HG02840 (cell line): ENCODE measurements at regions not wholly inside any gene's neighbourhood (a gene's known extent, or its start where the extent isn't known, plus 50 kb on each side); places are given as distances from the start of the nearest gene placed in this dataset.
"Not testable (repeated sequence)": the region's sequence is repeated elsewhere in the genome, so short reads cannot be mapped to it uniquely, and the experiment has no call there.

Experiments
- ATAC-seq: cut with Tn5 transposase; IDR thresholded peaks from one replicate; pipeline ENCODE4 v1.9.1; 2021; ENCODE audit warnings: mild to moderate bottlenecking, moderate library complexity, moderate number of reproducible peaks; ENCODE audit not compliant: unreplicated experiment, low FRiP score

DNA sequence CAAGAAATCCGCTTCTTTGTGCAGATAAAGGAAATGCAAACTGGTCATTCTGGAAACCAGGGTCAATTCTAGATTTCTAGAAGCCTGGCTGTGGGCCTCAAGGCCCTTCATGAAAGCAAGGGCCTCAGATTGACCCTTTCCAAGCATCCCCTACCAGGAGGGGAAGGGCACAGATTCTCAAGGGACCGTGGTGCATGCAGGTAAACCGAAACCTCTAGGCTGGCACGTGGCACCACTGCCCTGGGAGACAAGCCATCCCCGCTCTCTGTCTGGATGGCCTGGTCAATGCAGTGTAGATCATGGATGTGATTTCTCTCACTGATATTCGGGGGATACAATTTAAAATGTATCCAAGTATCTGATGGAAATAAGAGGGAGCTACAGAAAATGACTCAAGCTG is 69.4 kb downstream of the TOMM20 start:
- no peak for ATAC-seq

DNA sequence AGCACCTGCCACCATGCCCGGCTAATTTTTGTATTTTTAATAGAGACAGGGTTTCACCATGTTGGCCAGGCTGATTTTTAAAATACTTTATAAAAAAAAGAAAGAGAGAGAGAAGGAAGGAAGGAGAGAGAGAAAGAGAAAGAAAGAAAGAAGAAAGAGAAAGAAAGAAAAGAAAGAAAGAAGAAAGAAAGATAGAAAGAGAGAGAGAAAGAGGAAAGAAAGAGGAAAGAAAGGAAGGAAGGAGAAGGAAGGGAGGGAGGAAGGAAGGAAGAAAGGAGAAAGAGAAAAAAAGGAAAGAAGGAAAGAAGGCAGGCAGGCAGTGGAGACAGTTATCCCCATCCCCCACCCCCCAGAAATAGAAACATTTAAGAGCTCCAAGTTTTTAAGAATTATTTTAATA is 69.9 kb downstream of the TOMM20 start:
- ATAC-seq, result no peak

DNA sequence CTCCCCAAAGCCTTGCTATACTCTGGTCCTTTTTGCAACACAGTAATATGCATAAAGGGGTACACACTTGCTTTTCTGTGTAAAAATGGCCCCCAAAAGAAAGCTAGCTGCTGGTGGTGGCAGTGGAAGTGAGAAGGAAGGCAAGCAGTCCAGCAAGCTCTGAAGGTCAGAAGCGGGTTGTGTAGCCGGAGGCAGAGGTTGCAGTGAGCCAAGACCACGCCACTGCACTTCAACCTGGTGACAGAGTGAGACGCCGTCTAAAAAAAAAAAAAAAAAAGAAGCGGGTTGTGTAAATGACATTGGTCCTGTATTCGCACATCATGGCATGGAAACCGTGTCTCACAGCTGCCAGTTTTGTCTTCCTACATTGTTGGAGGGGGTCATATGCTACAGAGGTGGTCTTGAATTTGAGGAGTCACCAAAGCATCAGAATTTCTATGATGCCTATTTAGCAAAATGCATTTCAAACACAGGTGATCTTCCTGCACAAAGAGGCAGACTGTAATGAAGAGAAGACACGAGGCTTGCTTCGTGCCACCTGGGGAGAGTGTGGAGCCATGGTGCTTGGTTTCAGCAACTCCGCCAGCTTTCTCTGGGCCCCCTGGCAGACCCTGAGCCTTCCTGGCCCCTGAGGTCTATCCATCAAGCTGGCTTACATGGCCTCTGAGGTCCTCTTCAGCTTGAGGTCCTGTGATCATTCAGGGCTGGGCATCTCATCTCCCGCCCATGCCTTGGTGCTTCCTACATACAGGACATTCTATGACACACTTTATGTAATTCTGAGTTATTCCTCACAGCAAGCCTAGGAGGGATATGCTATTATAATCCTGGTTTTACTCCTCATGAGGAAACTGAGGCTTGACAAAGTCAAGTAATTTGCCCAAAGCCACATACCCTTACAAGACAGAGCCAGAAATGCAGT is 71.0 kb downstream of the TOMM20 start:
- no peak for ATAC-seq

DNA sequence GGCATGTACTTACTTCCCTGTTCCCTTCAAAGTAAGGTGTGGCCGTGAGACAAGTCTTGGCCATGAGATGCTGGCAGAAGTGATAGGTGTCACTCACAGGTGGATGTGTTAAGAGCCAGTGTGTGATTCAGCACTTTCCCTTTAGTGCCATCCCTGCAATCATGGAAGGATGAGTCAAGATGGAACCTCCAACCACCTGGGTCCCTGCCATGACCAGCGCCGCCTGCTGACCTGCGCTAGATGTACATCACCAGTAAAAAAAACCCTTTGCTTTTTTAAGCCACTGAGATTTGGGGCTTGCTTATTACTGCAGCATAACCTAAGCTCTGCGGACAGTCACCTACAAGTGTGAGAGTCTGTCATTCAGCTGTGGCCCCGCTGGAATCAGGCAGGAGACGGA is 71.7 kb downstream of the TOMM20 start:
- no peak for ATAC-seq

DNA sequence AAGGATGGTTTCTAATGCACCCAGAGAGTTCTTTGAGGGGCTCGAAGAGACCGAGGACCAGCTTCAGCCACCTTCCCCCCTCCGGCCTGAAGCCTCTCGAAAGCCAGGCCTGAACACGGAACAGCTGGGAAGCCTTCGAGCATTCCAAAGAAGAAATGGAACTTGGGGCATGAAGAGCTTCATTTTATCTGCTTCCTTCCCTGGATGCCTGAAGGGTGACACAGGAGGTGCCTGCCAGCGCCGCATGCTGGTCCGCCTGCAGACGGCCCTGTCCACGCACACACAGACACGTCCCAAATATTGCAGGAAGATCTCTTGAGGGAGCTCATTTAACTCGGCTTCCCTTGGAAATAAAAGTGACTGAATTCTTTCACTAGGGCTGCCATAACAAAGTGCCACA is 73.7 kb downstream of the TOMM20 start:
- no peak for ATAC-seq

DNA sequence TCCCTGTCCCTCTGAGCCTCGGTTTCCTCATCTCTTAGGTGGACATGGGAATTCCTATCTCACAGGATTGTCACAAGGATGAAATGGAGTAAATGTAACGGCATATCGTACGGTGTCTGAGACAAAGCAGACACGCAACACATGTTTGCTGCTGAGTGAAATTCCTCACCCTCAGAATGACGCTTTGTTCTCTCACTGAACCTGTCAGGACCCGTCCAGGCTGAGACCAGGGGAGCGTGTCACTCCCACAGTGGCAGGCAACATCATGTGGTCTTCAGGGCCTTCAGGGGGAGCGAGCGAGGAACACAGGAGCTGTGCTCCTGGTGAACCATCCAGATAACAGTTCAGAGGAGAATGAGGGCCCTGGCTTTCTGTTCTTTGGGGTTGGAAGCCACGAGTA is 74.2 kb downstream of the TOMM20 start:
- no peak for ATAC-seq

DNA sequence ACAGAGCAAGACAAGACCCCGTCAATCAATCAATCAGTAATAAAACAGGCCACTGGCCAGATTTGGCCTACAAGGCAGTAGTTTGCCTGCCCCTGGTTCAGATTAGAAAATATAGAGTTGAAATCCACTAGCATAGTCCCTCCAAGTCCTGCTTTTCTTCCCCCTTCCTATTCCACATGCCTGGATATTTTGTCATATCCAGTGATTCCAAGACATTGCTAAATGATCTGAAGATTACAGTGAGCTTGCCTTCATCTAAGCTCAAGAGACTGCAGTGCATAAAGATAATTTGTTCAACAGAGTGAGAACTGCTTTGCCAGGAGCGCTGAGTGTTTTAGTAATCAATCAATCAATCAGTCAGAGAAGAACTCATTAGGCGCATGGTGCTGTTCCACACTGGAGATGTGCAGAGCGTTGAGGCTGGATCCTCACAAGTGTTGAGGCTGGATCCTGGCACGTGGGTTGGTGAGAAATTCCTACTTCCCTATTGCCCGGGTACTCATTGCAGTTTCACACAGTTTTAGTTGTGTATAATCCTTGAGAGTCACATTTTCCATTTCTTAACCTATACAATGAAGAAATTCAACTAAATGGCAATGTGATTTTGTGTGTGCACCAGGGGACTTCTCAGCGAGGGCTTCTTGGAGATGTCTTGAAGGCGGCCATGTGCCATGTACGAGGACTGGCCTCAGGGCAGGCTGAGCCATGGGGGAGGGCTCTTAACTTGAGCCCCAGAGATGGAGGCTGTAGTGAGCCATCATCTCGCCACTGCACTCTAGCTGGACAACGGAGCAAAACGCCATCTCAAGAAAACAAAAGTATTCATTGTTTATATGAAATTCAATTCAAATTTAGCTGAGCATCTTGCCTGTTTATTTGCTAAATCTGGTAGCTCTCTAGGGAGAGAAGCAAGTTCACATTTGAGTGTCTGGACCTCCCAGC is 76.3 kb downstream of the TOMM20 start:
- ATAC-seq, result no peak

DNA sequence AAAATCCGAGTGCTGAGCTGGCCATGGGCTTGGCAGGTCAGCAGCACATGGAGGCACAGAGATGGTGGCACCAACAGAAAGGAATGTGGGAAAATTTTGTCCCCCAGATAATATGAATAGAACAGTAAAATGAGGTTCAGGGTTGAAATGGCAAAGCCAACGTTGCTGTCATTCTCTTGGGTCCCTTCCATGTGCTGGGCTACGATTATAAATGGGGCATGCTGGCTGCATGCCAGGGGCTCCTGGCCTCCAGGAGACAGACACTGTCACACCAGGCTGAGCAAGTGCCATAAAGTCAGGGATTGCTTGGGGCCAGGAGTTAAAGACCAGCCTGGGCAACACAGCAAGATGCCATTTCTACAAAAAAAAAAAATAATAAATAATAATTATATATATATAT is 77.1 kb downstream of the TOMM20 start:
- no peak for ATAC-seq

DNA sequence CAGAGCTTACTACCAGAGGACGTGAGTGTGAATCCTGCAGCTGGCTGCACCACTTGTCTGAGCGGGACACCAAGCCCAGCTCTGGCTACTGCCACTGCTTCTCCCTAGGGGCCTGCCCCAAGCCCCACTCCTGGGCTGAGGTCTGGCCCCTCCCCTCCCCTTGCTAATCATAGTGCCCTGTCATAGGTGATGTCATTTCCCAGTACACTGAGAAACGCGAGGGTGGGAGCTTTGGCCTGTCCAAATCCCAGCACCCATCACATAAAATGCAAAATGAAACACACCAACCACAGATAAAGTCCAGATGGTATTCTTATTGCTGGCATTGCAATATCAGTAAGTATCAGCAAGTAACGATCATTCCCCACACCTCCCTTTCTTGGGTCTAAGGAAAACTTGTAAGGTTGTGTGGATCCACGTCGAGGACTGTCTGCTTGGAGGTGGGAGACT is 77.7 kb downstream of the TOMM20 start:
- no peak for ATAC-seq

DNA sequence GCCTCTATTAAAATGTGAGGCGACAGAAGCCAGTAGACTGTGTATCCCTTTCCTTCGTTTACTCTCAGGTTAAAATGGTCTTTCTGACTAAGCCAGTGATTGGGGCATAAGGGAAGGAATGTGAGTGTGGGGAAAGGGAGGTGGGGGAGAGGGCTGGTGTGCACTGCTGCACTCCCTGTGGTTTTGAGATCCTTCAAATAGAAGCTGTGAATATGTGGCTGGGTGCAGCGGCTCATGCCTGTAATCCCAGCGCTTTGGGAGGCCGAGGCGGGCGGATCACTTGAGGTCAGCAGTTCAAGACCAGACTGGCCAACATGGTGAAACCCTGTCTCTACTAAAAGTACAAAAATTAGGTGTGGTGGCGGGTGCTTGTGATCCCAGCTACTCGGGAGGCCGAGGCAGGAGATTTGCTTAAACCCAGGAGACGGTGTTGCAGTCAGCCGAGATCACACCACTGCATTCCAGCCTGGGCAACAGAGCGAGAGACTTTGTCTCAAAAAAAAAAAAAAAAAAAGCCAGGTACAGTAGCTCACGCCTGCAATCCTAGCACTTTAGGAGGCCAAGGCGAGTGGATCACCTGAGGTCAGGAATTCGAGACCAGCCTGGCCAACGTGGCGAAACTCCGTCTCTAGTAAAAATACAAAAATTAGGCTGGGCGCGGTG is 78.8 kb downstream of the TOMM20 start:
- not testable (repeated sequence) for ATAC-seq

DNA sequence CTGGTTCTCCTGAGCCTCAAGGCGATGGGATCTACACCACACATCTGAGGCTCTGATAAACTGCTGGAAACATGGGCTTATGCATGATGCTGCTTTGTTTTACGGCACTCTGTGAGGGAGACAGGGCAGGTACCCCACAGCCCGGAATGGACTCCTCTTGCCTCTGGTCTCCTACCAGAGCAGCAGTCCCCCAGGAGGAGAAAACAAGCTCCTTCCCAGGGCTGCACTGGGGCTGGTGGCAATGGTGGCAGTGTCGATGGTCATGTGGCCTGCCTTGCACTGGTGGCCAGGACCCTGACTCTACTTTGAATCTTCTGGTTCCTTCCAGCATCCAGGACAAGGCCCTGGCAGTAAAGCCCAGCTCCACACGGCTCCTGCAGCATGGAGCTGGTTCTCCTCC is 79.4 kb downstream of the TOMM20 start:
- no peak for ATAC-seq

DNA sequence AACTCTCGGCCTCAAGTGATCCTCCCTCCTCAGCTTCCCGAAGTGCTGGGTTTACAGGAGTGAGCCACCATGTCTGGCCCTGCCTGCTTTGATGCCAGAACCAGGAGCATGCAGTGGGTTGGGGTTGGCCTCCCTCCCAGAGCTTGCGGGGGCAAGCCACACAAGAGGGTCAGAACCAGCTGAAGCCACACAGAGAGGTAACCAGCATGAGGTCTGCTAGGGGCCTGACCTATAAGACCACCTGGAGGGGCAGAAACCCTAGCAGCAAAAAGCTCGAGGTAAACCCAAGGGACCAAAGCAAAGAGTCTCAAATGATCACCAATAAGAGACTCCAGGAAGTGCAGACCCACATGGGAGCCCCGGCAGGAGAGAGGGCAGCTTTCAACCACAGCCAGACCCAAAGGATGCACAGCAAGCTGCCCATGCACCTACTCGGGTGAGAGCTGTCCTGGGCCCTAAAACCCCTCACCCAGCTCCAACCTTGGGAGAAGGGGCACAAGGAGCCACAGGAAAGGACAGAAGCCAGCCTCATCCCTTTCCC is 81.2 kb downstream of the TOMM20 start:
- no peak for ATAC-seq

DNA sequence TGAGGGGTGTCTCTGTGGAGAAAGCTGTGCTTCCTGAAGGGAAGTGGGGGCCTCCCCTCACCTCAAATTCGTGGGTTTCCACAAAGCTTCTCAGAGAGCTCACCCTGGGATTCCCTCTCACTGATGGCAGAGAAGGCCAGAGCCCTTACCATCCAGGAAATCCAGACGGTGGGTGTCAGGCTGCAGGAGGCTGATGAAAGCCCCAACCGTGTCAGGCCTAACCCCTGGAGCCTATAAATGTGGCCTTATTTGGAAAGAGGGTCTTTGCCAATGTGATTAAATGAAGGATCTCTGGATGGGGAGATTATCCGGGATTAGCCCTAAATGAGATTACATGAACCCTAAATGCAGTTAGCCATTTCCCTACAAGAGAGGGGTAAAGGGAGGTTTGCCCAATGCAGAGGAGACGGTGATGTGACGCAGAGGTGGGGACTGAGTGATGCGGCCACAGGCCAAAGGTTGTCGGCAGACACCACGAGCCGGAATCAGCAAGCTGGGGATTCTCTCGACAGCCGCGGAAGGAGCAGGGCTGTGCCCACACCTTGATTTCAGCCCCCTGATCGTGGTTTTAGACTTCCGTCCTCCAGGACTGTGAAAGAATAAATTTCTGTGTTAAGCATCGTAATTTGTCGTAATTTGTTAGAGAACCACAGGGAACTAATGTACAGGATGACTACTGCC is 82.6 kb downstream of the TOMM20 start:
- no peak for ATAC-seq

DNA sequence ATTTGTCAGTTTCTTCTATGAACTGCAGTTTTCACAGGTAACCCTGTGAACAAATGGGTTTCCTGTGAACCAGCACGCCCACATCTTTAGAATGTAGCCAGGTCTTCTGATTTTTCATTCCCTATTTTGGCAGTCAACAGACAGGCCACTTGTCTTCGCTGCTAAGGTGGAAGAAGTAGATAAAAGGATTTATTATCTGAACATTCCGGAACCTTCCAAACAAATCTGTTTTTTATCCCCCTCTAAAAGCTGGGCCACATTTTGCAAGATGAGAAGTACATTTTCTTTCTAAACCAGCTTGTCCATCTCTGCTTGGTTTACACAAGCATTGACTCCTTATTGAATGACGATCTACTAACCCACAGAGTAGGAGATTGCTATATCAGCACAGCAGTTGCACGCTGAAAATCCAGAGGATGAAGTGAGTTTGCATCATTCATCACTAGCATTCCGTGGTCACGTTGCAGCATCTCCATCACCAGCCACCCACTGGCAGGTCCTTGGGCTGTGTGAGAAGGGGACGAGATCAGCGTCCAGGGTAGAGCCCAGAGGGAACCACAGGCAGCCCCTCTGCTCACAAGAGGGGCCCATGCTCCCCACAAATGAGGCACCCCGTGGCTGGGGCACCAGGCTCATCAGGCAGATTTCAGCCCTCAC is 83.5 kb downstream of the TOMM20 start:
- no peak for ATAC-seq

DNA sequence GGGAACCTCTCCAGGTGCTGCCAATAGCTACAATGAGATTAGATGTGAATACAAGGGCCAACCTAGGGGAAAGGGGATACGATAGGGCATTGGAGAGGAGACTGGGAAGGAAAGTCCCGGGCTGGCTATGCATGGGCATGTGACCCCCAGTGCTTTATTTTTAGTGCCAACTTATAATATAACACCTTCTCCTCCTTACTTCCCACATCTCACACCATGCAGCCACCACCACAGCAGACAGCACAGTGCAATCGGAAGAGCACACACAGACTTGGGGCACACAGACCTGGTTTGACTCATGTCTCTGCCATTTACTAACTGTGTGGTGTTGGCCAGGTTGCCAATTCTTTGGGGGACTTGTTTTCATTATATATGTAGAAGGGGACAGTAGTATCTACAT is 85.4 kb downstream of the TOMM20 start:
- no peak for ATAC-seq

DNA sequence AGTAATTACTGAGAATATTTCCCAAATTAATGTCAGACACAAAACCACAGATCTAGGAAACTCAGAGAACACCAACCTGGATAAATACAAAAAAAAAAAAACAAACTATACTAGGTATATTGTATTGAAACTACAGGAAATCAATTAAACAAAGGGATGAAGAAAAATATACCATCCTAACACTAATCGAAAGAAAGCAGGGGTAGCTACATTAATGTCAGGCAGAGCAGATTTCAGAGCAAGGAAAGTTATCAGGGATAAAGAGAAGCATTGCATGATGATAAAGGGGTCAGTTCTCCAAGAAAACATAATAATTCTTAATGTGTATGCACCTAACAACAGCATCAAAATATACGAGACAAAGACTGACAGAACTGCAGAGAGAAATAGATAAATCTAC is 89.9 kb downstream of the TOMM20 start:
- ATAC-seq, result no peak

DNA sequence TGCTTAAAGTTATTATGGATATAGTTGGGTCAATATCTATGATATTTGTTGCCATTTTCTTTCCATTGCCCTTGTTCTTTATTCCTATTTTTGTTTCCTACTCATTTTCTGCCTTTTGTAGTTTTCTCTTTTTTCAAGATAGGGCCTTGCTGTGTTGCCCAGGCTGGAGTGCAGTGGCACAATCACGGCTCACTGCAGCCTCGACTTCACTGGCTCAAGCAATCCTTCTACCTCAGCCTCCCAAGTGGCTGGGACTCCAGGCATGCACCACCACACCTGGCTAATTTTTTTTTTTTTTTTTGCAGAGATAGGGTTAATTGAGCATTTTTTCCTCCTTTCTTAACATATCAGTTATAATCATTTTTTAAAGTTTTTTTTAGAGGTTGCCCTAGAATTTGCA is 92.7 kb downstream of the TOMM20 start:
- ATAC-seq, result no peak

DNA sequence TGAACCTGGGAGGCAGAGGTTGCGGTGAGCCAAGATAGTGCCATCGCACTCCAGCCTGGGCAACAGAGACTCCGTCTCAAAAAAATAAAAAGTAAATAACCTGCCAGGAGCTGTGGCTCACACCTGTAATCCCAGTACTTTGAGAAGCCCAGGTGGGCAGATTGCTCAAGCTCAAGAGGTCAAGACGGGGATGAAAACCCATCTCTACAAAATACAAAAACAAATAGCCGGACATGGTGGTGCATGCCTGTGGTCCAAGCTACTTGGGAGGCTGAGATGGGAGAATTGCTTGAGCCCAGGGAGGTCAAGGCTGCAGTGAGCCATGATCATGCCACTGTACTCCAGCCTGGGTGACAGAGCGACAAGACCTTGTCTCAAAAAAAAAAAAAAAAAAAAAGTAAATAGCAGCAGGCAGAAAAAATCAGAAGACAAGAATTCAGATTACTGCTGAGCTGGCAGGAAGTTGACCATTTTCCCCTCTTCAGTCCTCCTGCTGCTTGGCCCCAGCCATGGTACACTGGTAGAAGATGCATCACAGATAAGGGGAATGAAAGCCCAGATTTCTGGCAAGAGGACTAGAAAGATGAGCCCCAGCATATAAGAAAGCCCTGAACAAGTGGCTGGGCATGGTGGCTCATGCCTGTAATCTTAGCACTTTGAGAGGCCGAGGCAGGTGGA is 97.6 kb downstream of the TOMM20 start:
- no peak for ATAC-seq

DNA sequence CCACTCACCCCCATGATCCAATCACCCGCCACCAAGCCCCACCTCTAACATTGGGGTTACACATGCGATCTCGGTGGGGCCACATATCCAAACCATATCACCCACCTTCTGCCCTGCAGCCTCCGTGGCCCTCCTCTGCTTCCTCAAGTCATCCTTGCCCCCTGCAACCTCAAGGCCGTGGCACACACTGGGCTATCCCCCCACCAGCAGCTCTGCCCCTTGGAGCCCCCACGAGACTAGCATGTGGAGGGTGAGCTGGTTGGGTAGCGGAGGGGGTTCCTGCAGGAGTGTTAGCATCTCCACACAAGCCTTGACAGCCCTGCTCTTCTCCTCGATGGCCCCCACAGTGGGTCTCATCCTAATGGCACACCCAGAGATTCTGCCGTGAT is 100.8 kb downstream of the TOMM20 start:
- ATAC-seq, result no peak
